T-helper 22 cell (primary cell): ENCODE measurements at regions not wholly inside any gene's neighbourhood (a gene's known extent, or its start where the extent isn't known, plus 50 kb on each side); places are given as distances from the start of the nearest gene placed in this dataset.

Experiments used
- DNase-seq: peaks from one replicate; pipeline ENCODE4 v3.0.0-alpha.2; 2020; ENCODE audit warnings: low read depth

GRCh38 chr12:90078344-90078743 lies 369.7 kb upstream of the ATP2B1 start:
- no peak for DNase-seq

DNA sequence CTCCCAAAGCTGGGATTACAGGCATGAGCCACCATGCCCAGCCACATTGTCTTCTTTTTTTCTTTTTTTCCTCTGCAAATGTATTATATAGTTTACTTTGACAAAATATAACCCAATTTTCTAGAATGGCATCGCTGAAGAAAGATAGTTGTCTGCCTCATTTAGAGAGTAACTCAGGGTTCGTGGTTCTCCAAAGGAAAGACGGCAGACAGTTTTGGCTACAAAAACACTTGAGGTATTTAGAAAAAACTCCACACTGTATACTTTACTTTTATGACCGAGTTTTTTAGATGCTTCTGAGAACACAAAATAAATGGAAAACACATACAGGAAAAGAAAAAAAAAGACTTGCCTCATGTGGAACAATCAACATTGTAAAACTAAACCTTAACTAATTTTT lies 369.1 kb upstream of the ATP2B1 start:
- DNase-seq = no peak

- no peak for DNase-seq
Observed at GRCh38 chr12:90076851-90077319, 368.2 kb upstream of the ATP2B1 start.

DNA sequence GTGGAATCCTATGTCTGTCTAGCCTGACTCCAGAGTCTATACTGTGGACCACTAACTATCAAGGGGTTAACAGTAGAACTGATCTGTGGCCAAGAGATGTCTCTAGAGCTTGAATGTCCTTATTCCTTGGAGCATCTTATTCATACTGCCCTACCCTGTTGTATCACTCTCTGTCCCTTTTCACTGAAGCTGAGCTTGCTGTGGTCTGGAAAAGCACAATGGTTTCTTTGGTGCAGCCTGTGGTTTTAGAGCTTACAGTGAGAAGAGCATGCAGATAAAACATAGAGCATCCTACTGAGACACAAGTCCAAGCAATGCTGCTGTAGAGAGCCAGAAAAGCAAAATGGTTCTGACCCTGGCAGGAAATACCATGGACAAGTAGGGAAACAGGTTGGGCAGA lies 367.0 kb upstream of the ATP2B1 start:
- DNase-seq = no peak

- DNase-seq = no peak
Observed at GRCh38 chr12:90074086-90074485, 365.4 kb upstream of the ATP2B1 start.

DNA sequence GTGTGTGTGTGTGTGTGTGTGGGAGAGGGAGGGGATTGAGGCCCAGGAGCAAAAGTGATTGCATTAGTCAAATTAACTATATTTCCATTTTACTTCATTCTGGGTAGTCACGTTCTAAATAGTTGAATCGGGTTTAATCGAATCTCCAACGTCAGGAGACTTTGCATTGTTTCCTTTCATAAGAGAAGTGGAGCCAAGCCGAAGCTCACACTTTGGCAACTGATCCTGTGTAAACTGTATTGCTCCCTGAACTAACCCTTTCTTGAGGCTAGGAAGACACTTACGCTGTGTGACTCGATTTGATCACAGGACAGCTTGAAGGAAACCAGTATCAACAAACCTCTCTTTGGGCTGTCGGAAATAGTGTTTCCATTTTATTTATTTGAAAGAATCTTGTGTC lies 363.4 kb upstream of the ATP2B1 start:
- no peak for DNase-seq

- DNase-seq = no peak
Observed at GRCh38 chr12:90069711-90070110, 361.1 kb upstream of the ATP2B1 start.

DNA sequence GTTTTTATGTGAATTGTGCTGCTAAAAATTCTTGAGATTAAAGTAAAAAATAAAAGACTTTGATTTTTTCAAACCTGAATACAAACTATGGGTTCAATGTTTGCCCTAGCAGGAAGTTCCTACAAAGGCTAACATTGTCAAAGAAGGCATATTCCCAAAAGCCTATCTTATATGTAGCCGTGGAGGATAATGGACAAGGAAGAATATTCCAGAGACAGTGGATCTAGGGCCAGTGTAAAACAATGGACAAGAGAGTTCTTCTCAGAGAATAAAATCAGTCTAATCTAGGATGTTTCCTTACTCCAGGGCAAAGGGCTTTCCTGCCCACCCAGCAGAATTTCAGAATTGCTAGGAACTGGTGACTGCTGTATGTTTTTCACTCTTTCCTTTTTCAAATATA lies 359.2 kb upstream of the ATP2B1 start:
- DNase-seq = no peak

GRCh38 chr12:90064852-90065801 lies 356.5 kb upstream of the ATP2B1 start:
- DNase-seq = no peak

DNA sequence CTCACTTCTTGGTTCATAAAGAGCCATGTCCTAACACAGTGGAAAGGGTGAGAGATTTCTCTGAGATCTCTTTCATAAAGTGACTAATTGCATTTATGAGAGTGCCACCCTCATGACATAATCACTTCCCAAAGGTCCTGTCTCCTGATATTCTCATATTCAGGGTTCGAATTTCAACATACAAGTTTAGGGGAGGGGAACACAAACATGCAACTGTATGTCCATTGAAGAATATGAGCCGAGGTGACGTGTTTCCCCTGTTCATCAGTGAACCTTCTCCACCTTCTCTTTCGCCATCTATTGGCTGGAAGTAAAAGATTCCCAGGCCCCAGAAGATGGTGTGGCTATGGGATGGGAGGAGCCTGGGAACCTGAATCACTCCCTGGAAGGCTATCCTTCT lies 354.2 kb upstream of the ATP2B1 start:
- DNase-seq = no peak

DNA sequence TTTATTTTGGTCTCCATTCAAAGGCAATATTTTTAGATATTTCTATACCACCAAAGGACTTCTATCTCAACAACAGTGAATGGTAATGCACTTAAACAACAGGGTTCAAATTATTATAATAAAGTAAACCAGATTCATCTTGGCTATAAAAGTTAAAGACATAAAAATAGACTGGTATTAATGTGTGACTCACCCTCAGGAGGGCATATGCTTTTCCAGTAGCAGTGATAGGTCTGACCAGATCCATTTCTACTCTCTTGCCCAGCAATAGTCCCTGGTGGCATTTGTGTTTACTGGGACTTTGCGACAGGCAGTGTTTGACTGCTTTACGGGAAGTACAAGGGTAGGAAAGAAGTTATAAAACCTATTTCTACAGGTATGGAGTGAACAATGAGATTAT lies 353.2 kb upstream of the ATP2B1 start:
- no peak for DNase-seq

- no peak for DNase-seq
Observed at GRCh38 chr12:90060031-90060430, 351.4 kb upstream of the ATP2B1 start.

DNA sequence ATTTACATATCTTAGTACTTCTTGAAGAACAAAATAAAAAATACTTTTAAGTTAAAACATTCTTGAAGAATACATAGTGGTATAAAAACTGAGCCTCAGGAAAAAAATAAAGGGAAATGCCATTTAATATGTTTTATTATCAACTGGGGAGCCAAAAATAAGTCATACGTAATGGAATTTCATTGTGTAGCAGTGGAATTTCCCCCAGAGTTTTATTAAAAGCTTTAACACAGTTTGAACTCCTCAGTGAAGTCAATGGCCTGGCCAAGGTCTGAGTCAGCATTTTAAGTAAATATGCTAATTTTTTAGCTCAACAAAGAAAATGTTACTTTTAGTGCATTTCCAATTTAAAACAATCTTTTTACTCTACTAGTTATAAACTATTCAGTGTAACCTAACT lies 350.1 kb upstream of the ATP2B1 start:
- no peak for DNase-seq

- DNase-seq = no peak
Observed at GRCh38 chr12:90055071-90055470, 346.4 kb upstream of the ATP2B1 start.

DNA sequence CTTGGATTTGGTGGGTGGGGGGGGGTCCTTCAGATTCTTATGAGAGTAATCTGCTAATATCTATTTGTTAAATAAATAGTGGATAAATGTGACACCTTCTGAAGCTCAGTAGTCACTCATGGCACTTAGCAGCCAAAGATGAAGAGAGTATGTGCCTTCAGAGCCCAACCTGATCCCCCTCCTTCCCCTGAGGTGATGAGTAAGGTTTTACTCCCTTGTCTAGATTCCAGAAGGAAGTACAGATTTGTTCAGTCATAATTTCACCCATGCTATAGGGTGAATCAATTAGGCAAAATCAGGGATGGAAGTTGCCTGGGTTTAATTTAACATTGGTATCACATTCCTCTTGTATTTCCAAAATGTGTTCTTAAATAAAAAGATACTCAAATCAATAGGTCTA lies 340.3 kb upstream of the ATP2B1 start:
- no peak for DNase-seq

- DNase-seq = no peak
Observed at GRCh38 chr12:90045559-90045958, 336.9 kb upstream of the ATP2B1 start.

DNA sequence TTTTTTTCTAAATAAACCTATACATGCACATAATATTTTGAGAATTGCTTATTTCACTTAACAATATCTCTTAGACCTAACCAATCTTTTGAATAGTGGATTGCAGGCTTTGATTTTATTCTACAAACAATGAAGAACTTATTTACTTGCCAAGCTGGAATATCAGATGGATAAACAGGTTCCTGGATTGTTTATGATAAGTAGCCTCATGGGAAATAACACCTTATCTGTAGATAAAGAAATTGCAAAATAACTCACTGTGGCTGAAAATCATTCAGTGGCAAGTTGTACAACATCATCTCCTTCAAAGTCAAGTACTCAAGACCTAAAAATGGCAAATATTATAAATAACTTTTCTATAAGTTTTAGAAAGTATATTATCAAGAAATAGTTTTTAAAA lies 335.4 kb upstream of the ATP2B1 start:
- DNase-seq = no peak

GRCh38 chr12:90042920-90043641 lies 334.4 kb upstream of the ATP2B1 start:
- no peak for DNase-seq

DNA sequence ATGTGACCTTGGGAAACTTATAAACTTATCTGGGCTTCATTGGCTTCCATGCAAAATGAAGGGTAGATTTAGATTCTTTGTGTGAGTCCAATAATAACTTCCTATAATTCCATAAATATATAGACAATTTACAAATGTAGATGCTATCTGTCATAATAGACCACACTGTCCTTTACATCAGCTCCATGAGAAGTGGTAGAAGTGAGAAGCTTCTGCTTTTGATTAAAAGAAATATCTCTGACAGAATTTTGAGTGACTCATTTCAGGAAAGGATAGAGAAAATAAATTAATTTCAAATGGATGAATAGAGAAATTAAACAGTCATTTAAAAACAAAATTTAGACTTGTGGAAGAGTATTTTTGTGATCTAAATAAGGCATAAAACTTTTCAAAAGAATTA lies 329.7 kb upstream of the ATP2B1 start:
- DNase-seq = no peak

GRCh38 chr12:90037740-90038139 lies 329.1 kb upstream of the ATP2B1 start:
- no peak for DNase-seq

DNA sequence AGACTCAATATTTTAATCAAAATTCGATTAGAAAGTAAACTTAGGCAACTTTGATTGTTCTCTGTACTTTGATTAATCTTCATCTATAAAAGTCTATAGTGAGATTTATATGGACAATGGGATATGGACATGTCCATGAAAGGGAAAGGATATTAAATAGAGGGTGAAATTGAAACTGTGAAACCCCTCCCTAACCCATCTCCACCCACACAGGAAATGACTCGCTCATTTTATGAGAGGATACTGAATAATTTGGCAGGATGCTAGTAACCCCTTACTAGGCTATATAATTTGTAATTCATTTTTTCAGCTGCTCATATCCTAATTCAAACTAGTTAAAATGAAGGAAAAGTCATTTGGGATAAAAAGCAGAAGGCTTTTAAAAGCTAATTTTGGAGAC lies 328.0 kb upstream of the ATP2B1 start:
- DNase-seq = no peak

GRCh38 chr12:90030726-90031125 lies 322.1 kb upstream of the ATP2B1 start:
- no peak for DNase-seq

GRCh38 chr12:90029317-90029716 lies 320.7 kb upstream of the ATP2B1 start:
- no peak for DNase-seq
